RKO (cell line): ENCODE measurements at regions not wholly inside any gene's neighbourhood (a gene's known extent, or its start where the extent isn't known, plus 50 kb on each side); places are given as distances from the start of the nearest gene placed in this dataset.
"Not testable (repeated sequence)": the region's sequence is repeated elsewhere in the genome, so short reads cannot be mapped to it uniquely, and the experiment has no call there.

ENCODE experiments used
- DNase-seq: peaks from one replicate; pipeline ENCODE4 v3.0.0-alpha.2; 2016; ENCODE audit warnings: low spot score

DNA sequence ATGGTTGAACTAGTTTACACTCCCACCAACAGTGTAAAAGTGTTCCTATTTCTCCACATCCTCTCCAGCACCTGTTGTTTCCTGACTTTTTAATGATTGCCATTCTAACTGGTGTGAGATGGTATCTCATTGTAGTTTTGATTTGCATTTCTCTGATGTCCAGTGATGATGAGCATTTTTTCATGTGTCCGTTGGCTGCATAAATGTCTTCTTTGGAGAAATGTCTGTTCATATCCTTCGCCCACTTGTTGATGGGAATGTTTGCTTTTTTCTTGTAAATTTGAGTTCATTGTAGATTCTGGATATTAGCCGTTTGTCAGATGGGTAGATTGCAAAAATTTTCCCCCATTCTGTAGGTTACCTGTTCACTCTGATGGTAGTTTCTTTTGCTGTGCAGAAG is 155.0 kb upstream of the CNKSR2 start:
- not testable (repeated sequence) for DNase-seq

DNA sequence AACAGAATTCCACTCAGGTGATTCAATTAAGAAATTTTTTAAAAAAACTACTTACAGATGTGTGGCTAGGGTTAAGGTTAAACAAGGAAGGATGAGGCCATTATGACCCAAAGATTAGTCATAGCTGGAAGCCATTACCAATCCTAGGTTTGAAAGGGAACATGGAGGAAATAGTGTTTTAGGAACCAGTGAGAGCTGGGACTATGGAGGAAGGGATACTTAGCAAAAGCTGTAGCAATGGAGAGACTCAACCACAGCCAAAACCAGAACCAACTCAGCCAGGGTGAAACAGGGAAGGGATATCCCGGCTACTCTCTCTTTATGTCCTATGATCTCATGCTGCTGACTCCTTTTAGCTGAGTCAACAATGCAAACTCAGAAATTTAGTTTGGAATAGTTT is 148.6 kb upstream of the CNKSR2 start:
- DNase-seq = peak; percentile 12

DNA sequence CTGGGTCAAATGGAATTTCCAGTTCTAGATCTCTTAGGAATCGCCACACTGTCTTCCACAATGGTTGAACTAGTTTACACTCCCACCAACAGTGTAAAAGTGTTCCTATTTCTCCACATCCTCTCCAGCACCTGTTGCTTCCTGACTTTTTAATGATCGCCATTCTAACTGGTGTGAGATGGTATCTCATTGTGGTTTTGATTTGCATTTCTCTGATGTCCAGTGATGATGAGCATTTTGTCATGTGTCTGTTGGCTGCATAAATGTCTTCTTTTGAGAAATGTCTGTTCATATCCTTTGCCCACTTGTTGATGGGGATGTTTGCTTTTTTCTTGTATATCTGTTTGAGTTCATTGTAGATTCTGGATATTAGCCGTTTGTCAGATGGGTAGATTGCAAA is 145.2 kb upstream of the CNKSR2 start:
- not testable (repeated sequence) for DNase-seq

DNA sequence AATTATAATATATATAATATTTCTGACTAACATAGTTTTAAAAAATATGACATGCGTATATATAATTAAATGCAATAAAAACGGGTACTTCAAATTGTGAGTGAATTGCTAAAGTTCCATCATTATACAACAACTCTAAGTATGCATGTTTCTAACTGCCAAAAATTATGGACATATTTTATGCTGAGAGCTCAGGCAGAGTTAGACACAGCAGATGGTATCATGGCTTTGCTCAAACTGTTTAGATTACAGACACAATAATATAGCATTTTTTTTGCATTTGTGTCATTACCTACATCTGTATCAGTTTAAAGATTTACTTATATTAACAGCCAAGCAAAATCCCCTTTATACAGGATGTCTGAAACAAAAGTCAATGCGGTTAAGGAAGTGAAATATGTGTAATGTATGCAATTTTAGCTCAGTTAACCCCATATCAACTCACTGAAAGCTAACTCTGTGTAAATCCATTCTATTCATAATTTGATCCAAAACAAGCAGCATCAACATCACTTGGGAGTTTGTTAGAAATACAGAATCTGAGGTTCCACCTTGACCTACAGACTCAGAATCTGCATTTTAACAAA is 119.1 kb upstream of the CNKSR2 start:
- no peak for DNase-seq

DNA sequence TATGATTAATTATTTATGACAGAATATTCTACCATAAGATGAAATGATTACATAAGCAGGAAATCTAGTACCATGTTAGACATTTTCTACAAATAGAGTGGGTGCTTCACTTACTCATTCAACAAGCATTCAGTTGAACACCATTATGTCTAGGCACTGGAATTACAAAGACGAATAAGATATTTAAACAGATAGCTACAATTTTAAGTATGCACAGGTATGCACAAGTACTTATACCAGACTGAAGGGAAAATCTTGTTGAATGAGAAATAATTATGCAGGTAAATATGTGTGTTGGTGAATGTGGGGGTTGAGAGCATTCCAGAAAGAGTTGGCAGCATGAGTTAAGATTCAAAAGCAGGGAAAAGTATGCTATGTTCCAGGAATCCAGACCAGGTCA is 107.3 kb upstream of the CNKSR2 start:
- no peak for DNase-seq

DNA sequence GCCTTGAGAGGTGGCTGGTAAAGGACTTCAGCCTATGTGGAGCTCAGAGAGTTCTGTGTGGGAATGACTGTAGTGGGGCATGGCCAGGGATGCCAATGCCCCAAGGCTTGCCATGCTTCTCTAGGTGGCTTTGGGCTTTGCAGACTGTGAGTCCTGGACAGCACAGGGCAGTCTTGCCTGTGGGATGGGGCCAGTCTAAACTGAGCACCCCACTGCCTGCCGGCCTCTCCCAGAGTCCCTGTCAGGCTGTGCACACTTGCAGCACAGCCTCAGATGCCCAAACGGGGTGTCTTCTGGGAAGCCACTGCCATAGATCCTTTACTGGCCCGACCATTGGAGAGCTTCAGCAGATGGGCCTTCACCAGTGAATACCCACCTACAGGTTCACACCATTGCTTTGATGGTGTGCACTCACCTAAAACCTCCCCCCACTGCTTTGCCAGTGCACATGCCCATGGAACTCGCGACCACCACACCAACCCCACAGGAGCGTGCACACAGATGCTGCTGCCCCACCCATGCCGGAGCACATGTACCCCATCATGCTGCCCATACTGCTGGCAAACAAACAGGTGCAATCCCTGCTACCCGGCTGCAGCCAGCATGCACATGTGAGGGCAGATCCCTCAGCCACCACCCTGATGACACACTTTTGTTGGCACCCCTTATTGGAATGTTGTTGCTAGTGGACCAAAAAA is 97.3 kb upstream of the CNKSR2 start:
- DNase-seq = no peak

DNA sequence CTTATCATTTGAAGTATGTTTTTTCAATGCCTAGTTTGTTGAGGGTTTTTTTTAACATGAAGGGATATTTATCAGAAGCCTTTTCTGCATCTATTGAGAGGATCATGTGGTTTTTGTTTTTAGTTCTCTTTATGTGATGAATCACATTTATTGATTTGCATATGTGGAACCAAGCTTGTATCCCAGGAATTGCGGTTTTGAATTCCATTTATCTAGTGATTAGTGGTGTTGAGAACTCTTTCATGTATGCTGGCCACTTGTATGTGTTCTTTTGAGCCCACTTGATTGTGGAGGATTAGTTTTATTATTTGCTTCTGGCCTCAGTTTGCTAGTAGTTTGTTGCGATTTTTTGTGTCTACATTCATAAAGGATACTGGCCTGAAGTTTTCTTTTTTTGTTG is 85.0 kb upstream of the CNKSR2 start:
- DNase-seq = no peak

DNA sequence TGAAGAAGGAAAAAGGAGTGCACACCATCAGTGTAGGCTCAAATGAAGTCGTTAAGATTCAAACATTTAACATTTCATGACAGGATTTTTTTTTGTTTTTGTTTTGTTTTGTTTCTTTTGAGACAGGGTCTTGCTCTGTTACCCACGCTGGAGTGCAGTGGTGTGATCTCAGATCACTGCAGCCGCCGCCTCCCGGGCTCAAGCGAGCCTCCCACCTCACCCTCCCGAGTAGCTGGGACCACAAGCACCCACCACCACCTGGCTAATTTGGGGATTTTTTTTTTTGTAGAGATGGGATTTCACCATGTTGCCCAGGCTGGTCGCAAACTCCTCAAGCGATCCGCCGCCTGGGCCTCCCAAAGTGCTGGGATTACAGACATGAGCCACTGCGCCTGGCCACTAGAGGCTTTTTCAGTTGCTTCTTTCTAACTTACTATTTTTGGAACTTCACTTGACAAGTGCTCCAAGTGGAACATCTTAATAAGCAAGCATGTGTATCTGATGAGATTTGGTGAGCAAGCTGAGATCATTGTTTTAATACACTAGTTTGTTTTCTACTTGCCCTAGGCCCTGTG is 78.9 kb upstream of the CNKSR2 start:
- no peak for DNase-seq

DNA sequence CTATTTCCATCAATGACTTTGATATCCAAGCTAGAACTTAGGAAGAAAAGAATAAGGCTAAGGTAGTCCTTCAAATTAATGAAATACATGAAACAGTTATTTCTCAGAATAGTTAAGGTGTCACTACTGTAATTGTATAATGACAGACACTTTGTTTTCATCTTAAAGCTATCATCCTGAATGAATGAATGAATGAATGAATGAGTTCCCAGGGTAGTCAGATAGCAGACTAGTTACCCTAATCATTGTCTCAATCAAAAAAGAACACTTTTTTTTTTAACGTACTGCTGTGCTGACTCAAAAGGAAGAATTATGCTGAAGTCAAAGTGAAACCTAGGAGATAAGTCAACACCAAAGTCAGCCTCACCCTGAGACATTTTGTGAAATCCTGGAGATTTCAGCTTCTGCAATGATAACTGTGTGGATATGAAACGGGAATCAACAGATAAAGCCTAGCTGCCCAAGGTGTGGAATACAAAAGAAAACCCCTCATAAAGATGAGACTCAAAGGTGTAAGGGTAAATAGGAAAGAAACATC is 68.3 kb upstream of the CNKSR2 start:
- no peak for DNase-seq

DNA sequence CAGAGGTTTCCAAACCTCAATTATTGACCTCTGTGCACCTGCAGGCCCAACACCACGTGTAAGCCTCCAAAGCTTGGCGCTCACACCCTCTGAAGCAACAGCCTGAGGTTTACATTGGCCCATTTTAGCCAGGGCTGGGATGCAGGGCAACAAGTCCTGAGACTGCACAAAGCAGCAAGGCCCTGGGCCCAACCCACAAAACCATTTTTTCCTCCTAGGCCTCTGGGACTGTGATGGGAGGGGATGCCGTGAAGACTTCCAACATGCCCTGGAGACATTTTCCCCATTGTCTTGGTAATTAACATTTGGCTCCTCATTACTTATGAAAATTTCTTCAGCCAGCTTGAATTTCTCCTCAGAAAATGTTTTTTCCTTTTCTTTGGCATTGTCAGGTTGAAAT is 54.9 kb upstream of the CNKSR2 start:
- no peak for DNase-seq
